ENCODE measurements at regions not wholly inside any gene's neighbourhood (a gene's known extent, or its start where the extent isn't known, plus 50 kb on each side); places are given as distances from the start of the nearest gene placed in this dataset.

DNA sequence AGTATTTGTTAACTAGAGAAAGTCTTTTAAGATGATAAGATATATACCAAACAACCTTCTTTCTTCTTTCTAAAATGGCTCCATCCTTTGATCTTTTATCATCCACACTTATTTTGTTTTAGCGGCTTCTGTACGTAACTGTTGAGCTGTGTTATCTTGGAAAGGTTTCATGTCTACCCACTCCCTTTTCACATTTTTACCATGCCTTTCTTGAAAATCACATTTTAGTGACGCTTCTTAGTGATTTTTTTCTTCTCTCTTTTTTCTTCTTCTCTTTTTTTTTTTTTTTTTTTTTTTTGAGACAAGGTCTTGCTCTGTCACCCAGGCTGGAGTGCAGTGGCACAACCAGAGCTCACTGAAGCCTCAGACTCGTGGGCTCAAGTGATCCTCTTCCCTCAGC lies 135.1 kb downstream of the CHIC2 start:
- H3K4me2 ChIP-seq = no peak overlapping the region
- peaks cover 6% of the 10 kb centered on the region for H3K4me1 Mint-ChIP-seq

DNA sequence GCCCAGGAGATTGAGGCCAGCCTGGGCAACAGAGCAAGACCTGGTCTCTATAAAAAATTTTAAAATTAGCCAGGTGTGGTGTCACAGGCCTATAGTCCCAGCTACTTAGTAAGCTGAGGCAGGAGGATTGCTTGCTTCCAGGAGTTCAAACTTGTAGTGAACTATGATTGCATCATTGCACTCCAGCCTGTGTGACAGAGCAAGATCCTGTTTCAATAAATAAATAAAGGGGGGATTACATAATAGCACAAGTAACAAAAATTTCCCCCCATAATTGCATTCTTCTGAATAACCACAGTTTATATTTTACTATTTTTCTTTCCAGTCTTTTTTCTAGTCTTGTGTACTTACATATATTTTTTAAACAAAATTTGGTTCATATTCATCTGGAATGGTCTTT lies 135.6 kb downstream of the CHIC2 start:
- no peaks in the 10 kb centered on the region for H3K36me3 Mint-ChIP-seq (ENCODE audit: low read depth)
- H3K79me2 ChIP-seq (replicated peaks; ENCODE audit: insufficient read depth) = no peaks in the 10 kb centered on the region
- TF ChIP-seq ZNF331 (CRISPR knock-in tag; IDR thresholded peaks at IDR 0.05; ENCODE audit: low read depth) (no peak), ZNF462 (CRISPR knock-in tag; IDR thresholded peaks at IDR 0.05) (no peak), EZH2phosphoT487 (IDR thresholded peaks at IDR 0.05; ENCODE audit: unreplicated experiment) (no peak), CREB1 (CRISPR knock-in tag; IDR thresholded peaks at IDR 0.05; ENCODE audit: low read depth) (no peak), NANOG (IDR thresholded peaks at IDR 0.05; ENCODE audit: borderline replicate concordance) (no peak), ETS1 (IDR thresholded peaks at IDR 0.05) (no peak), JUNB (IDR thresholded peaks at IDR 0.05; ENCODE audit: unreplicated experiment) (no peak), REST (IDR thresholded peaks at IDR 0.05; ENCODE audit: unreplicated experiment) (no peak), STAT1 (IDR thresholded peaks at IDR 0.05; ENCODE audit: unreplicated experiment) (no peak)

More for the DNA sequence above, 135.1 kb downstream of the CHIC2 start:
- no peak for TF ChIP-seq POLR2AphosphoS5 (IDR thresholded peaks at IDR 0.05; ENCODE audit: low read depth)
- Histone ChIP-seq H3K4me1 (ENCODE audit: insufficient read depth) (0 out of 2 replicates have a peak, but pooled peaks cover under 1% of the 10 kb centered on the region), H3K36me3 (ENCODE audit: insufficient read depth) (no peaks in the 10 kb centered on the region; the same call in 1 of the 2 replicates), H3K4me3 (no peak overlapping the region), H3K27ac (ENCODE audit: low read depth) (no peak overlapping the region), H4K20me1 (replicated peaks; ENCODE audit: insufficient read depth) (no peaks in the 10 kb centered on the region), H2AFZ (no peak overlapping the region), H3K79me2 (replicated peaks; ENCODE audit: insufficient read depth) (no peaks in the 10 kb centered on the region), H3K27me3 (ENCODE audit: insufficient read depth) (no peaks in the 10 kb centered on the region), H3F3A (replicated peaks; ENCODE audit: low read depth) (no peaks in the 10 kb centered on the region), H3K9me2 (ENCODE audit: insufficient read depth) (no peaks in the 10 kb centered on the region)
- DNase-seq (ENCODE audit: low spot score) (no peak), ATAC-seq (no peak)
- Mint-ChIP-seq H3K9me3 (0 out of 3 replicates have a peak, but pooled peaks cover 4% of the 10 kb centered on the region), H3K36me3 (ENCODE audit: low read depth) (no peaks in the 10 kb centered on the region), H3K27ac (no peak overlapping the region), H3K4me3 (no peak overlapping the region), H3K27me3 (ENCODE audit: insufficient read depth, low read depth, poor library complexity) (peaks cover 5% of the 10 kb centered on the region)

More for the DNA sequence above, 135.6 kb downstream of the CHIC2 start:
- Histone ChIP-seq H3K27ac (ENCODE audit: low read depth) (no peak overlapping the region), H4K20me1 (replicated peaks; ENCODE audit: insufficient read depth) (no peaks in the 10 kb centered on the region), H3K4me1 (ENCODE audit: insufficient read depth) (0 out of 2 replicates have a peak, but pooled peaks cover 6% of the 10 kb centered on the region), H2AFZ (no peak overlapping the region), H3F3A (replicated peaks; ENCODE audit: low read depth) (no peaks in the 10 kb centered on the region), H3K36me3 (ENCODE audit: insufficient read depth) (no peaks in the 10 kb centered on the region; the same call in 1 of the 2 replicates), H3K27me3 (ENCODE audit: insufficient read depth) (no peaks in the 10 kb centered on the region), H3K9me2 (ENCODE audit: insufficient read depth) (no peaks in the 10 kb centered on the region), H3K4me3 (no peak overlapping the region), H3K4me2 (no peak overlapping the region)
- no peak for ATAC-seq
- Mint-ChIP-seq H3K27ac (no peak overlapping the region), H3K4me1 (peaks cover 9% of the 10 kb centered on the region), H3K27me3 (ENCODE audit: insufficient read depth, low read depth, poor library complexity) (peaks cover 5% of the 10 kb centered on the region), H3K4me3 (no peak overlapping the region), H3K9me3 (0 out of 3 replicates have a peak, but pooled peaks cover 4% of the 10 kb centered on the region)
- no peak for DNase-seq (ENCODE audit: low spot score)

Measured in GM23338 (cell line).